ENCODE measurements at regions not wholly inside any gene's neighbourhood (a gene's known extent, or its start where the extent isn't known, plus 50 kb on each side); places are given as distances from the start of the nearest gene placed in this dataset.
A peak's percentile ranks its signal among the peaks of the same experiment; 100 is the strongest.

DNA sequence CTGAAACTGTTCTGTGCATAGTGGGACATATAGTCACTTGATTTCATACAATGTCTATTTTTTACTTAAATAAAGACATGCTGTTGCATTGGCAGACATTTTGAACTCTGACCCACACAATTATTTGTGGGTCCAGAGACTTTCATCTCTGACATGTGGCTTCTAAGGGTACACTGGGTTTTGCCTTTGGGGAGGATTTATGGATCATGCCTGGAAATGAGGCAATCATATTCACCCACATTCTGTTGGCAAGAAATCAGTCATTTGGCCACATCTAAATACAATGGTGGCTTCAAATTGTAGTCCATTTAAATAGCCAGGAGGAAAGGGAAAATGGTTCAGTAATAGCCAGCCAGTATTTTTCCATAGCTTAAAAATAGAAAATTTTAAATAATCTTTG is 238.3 kb upstream of the KLF12 start:
- Histone ChIP-seq H3K27ac (ENCODE audit: low read depth in 2 of 2, low read length in 2 of 2) (no peak overlapping the region), H3K36me3 (ENCODE audit: control insufficient read depth in 2 of 3, insufficient read depth in 3 of 3, low read length in 3 of 3) (no peaks in the 10 kb centered on the region), H3K9me3 (ENCODE audit: control insufficient read depth in 2 of 3, insufficient read depth in 1 of 3, low read length in 3 of 3) (no peaks in the 10 kb centered on the region), H3K27me3 (ENCODE audit: control insufficient read depth, insufficient read depth, low read length) (no peaks in the 10 kb centered on the region), H3K4me1 (ENCODE audit: control insufficient read depth in 2 of 3, insufficient read depth in 2 of 3, low read depth in 1 of 3, low read length in 3 of 3) (no peaks in the 10 kb centered on the region), H3K4me3 (ENCODE audit: low read length in 3 of 3) (no peak overlapping the region), H3K9ac (ENCODE audit: low read length in 3 of 3) (no peak overlapping the region)
- DNase-seq, result no peak
- TF ChIP-seq, protein P1, sequence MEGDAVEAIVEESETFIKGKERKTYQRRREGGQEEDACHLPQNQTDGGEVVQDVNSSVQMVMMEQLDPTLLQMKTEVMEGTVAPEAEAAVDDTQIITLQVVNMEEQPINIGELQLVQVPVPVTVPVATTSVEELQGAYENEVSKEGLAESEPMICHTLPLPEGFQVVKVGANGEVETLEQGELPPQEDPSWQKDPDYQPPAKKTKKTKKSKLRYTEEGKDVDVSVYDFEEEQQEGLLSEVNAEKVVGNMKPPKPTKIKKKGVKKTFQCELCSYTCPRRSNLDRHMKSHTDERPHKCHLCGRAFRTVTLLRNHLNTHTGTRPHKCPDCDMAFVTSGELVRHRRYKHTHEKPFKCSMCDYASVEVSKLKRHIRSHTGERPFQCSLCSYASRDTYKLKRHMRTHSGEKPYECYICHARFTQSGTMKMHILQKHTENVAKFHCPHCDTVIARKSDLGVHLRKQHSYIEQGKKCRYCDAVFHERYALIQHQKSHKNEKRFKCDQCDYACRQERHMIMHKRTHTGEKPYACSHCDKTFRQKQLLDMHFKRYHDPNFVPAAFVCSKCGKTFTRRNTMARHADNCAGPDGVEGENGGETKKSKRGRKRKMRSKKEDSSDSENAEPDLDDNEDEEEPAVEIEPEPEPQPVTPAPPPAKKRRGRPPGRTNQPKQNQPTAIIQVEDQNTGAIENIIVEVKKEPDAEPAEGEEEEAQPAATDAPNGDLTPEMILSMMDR (IDR thresholded peaks at IDR 0.05; ENCODE audit: borderline replicate concordance, extremely low read depth, insufficient read depth), result no peak
- FAIRE-seq, result no peak
- intact Hi-C loops (cut with DNase I), result no loop called here

DNA sequence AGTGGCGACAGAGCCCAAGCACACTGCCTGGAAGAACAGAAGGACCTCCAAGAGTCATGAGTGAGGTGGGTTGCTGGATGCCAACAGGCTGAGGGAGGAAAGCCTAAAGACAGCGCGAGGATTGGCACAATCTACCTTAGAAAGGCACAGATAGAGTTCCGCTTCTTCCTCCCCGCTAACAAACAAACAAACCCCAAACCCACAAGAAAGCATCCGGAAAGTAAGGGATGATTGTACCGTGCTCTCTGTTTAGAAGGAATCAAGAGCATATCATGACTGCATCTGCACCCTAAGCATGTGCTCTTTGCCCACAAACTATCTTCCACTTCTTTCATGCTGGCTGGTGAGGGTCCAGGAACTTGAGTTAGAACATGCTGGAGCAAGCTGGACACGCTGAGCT is 233.0 kb upstream of the KLF12 start:
- Histone ChIP-seq H3K4me3 (ENCODE audit: low read length in 3 of 3) (no peak overlapping the region), H3K9ac (ENCODE audit: low read length in 3 of 3) (no peak overlapping the region), H3K27me3 (ENCODE audit: control insufficient read depth, insufficient read depth, low read length) (no peaks in the 10 kb centered on the region), H3K4me1 (ENCODE audit: control insufficient read depth in 2 of 3, insufficient read depth in 2 of 3, low read depth in 1 of 3, low read length in 3 of 3) (no peaks in the 10 kb centered on the region), H3K9me3 (ENCODE audit: control insufficient read depth in 2 of 3, insufficient read depth in 1 of 3, low read length in 3 of 3) (no peaks in the 10 kb centered on the region), H3K36me3 (ENCODE audit: control insufficient read depth in 2 of 3, insufficient read depth in 3 of 3, low read length in 3 of 3) (no peaks in the 10 kb centered on the region), H3K27ac (ENCODE audit: low read depth in 2 of 2, low read length in 2 of 2) (no peak overlapping the region)
- DNase-seq (no peak), FAIRE-seq (no peak)
- TF ChIP-seq, protein P1 (IDR thresholded peaks at IDR 0.05; ENCODE audit: borderline replicate concordance, extremely low read depth, insufficient read depth), result no peak
- intact Hi-C loops (cut with DNase I), result no loop called here

DNA sequence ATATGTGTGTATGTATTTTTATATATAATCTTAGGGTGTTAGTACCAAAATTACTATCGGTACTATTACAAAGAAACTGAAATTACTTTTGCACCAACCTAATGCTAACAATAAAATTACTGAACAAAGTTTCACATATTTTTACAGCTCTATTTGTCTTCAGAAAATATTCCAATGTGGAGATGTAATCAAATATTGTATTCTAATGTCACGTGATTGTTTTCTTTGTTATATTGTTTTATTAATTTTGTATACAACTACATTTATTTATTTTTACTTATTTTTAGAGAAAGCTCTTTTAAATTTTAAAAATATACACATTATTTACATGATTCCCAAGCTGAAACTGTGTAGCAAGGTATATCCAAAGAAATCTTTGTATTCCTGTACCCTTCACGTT is 227.1 kb upstream of the KLF12 start:
- Histone ChIP-seq H3K9me3 (ENCODE audit: control insufficient read depth in 2 of 3, insufficient read depth in 1 of 3, low read length in 3 of 3) (no peaks in the 10 kb centered on the region), H3K27ac (ENCODE audit: low read depth in 2 of 2, low read length in 2 of 2) (no peak overlapping the region), H3K27me3 (ENCODE audit: control insufficient read depth, insufficient read depth, low read length) (no peaks in the 10 kb centered on the region), H3K36me3 (ENCODE audit: control insufficient read depth in 2 of 3, insufficient read depth in 3 of 3, low read length in 3 of 3) (no peaks in the 10 kb centered on the region), H3K9ac (ENCODE audit: low read length in 3 of 3) (no peak overlapping the region), H3K4me3 (ENCODE audit: low read length in 3 of 3) (no peak overlapping the region), H3K4me1 (ENCODE audit: control insufficient read depth in 2 of 3, insufficient read depth in 2 of 3, low read depth in 1 of 3, low read length in 3 of 3) (no peaks in the 10 kb centered on the region)
- FAIRE-seq, result peak; percentile 51
- DNase-seq, result no peak
- intact Hi-C loops (cut with DNase I), result no loop called here
- TF ChIP-seq, protein P1 (IDR thresholded peaks at IDR 0.05; ENCODE audit: borderline replicate concordance, extremely low read depth, insufficient read depth), result no peak

DNA sequence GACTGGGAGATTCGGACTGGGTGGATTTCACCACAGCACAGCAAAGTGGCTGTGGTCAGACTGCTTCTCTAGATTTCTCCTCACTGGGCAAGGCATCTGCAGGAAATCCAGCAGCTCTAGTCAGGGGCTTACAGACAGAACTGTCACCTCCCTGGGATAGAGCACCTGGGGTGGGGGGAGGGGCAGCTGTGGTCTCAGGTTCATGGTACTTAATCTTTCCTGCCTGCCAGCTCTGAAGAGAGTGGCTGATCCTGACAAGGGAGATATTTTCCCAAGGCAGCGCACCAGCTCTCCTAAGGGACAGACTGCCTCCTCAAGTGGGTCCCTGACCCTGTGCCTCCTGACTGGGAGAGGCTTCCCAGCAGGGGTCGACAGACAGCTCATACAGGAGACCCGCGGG is 212.8 kb upstream of the KLF12 start:
- H3K9me3 ChIP-seq (ENCODE audit: control insufficient read depth in 2 of 3, insufficient read depth in 1 of 3, low read length in 3 of 3), result no peaks in the 10 kb centered on the region
- no peaks in the 10 kb centered on the region for H3K36me3 ChIP-seq (ENCODE audit: control insufficient read depth in 2 of 3, insufficient read depth in 3 of 3, low read length in 3 of 3)
- peak in 4 of 5 donors; percentile 8 to 36 (median 12) for DNase-seq
- TF ChIP-seq, protein P1 (IDR thresholded peaks at IDR 0.05; ENCODE audit: borderline replicate concordance, extremely low read depth, insufficient read depth), result no peak
- H3K27ac ChIP-seq (ENCODE audit: low read depth in 2 of 2, low read length in 2 of 2), result no peak overlapping the region
- FAIRE-seq, result no peak
- H3K9ac ChIP-seq (ENCODE audit: low read length in 3 of 3), result no peak overlapping the region
- no peaks in the 10 kb centered on the region for H3K4me1 ChIP-seq (ENCODE audit: control insufficient read depth in 2 of 3, insufficient read depth in 2 of 3, low read depth in 1 of 3, low read length in 3 of 3)
- no peak overlapping the region for H3K4me3 ChIP-seq (ENCODE audit: low read length in 3 of 3)
- intact Hi-C loops (cut with DNase I), result no loop called here
- H3K27me3 ChIP-seq (ENCODE audit: control insufficient read depth, insufficient read depth, low read length), result no peaks in the 10 kb centered on the region
